Stomach (tissue), 4 donors: ENCODE measurements at regions not wholly inside any gene's neighbourhood (a gene's known extent, or its start where the extent isn't known, plus 50 kb on each side); places are given as distances from the start of the nearest gene placed in this dataset.

Experiments
- CTCF ChIP-seq, 7 experiments: fragments of 450-650 bp in 4 of 7; fragments of 200-600 bp in 3 of 7; sonication (generic) in 3 of 7; IDR thresholded peaks; one replicate each; pipeline ENCODE4 v1.5.1; 2016 to 2019; ENCODE audit warnings: antibody characterized with exemption in 7 of 7, control low read depth in 2 of 7, mild to moderate bottlenecking in 1 of 7
- EP300 ChIP-seq: sonication (generic); formaldehyde crosslinking; IDR thresholded peaks from one replicate; pipeline ENCODE4 v1.6.1; 2017; ENCODE audit warnings: antibody characterized with exemption
- POLR2A ChIP-seq, 4 donors: fragments of 450-650 bp; IDR thresholded peaks; one replicate each; pipeline ENCODE4 v1.6.1; 2016; ENCODE audit warnings: antibody characterized with exemption in 4 of 4, control low read depth in 2 of 4, mild to moderate bottlenecking in 1 of 4, moderate library complexity in 1 of 4

GRCh38 chr10:8393531-8393930 is 339.0 kb downstream of the GATA3 start:
- TF ChIP-seq POLR2A (IDR thresholded peaks at IDR 0.05), result no peak
- no peak for TF ChIP-seq CTCF (IDR thresholded peaks at IDR 0.05)
- TF ChIP-seq EP300, result no peak
